HG02571 (cell line): ENCODE measurements at regions not wholly inside any gene's neighbourhood (a gene's known extent, or its start where the extent isn't known, plus 50 kb on each side); places are given as distances from the start of the nearest gene placed in this dataset.
"Not testable (repeated sequence)": the region's sequence is repeated elsewhere in the genome, so short reads cannot be mapped to it uniquely, and the experiment has no call there.

Experiments
- ATAC-seq: cut with Tn5 transposase; IDR thresholded peaks from one replicate; pipeline ENCODE4 v1.9.1; 2021; ENCODE audit warnings: mild to moderate bottlenecking, moderate library complexity; ENCODE audit not compliant: unreplicated experiment

DNA sequence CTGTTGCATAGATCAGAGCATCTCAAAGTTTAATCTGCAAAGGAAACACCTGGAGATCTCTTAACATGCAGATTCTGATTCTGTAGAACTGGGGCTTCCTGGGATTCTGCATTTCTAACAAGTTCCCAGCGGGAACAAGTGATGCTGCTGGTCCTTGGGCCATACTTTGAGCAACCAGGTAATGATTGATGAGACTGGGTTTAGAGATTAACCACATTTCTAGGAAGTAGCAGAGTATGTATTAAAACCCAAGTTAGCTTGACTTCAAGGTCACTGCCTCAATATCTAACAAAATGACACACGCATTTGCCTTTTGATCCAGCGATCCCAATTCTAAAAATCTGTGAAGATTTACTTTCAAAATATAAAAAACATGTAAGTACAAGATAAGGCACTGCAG, 83.0 kb upstream of the DTNBP1 start:
- ATAC-seq = no peak

DNA sequence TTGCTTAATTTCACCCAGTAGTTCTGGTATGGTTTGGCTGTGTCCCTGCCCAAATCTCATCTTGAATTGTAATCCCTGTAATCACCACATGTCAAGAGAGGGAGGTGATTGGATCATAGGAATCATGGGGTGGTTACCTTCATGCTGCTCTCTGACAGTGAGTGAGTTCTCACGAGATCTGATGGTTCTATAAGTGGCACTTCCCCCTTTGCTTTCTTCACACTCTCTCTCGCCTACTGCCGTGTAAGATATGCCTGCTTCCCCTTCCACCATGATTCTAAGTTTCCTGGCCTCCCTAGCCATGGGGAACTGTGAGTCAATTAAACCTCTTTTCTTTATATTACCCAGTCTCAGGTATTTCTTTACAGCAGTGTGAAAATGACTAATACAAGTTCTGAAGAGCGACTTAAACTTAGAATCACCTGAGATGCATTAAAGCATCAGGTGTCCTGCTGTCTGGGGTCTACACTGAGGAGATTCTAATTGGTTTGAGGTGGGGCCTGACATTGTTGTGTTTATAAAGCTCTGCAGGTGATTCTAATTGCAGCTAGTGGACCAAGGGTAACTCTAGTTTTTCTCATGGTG, 82.1 kb upstream of the DTNBP1 start:
- no peak for ATAC-seq

DNA sequence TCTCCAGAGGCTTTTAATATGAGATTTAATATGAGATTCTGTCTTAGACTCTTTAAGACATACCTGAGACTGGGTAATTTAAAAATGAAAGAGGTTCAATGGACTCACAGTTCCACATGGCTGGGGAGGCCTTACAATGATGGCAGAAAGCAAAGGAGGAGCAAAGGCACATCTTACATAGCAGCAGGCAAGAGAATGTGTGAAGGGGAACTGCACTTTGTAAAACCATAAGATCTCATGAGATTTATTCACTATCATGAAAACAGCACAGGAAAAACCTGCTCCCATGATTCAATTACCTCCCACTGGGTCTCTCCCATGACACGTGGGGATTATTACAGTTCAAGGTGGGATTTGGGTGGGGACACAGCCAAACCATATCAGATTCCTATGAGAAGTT, 79.2 kb upstream of the DTNBP1 start:
- ATAC-seq = not testable (repeated sequence)

DNA sequence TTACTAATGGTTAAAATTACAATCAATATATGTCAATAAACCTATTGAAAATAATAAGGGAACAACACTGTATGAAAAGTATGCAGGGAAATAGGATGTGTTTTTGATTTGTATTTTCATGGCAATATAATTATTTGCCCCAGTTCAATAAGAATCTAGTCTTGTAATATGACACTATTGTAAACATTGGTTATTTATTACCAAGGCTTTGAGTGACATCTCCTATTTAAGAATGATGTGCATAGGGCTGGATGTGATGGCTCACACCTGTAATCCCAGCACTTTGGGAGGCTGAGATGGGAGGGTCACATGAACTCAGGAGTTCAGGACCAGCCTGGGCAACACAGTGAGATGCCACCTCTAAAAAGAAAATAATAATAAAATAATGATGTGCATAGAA, 78.6 kb upstream of the DTNBP1 start:
- no peak for ATAC-seq

DNA sequence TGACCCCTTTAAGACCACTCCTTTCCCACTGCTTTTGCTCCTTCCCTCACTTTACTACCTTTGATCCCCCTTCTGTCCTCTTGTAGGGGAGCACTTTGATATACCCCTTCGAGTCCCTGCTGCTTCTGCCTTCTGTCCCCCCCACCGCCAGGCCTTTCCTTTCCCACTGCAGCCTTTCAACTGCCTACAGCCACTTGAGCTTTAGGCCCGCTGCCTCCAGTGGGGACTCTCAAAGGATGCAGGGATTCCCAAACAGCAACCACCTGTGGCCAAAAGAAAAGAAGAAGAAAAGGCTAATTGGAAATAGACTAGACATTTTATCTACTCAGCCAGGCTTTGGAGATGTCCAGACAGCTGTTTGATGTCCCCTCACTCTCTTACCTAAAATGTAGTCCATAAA, 77.0 kb upstream of the DTNBP1 start:
- ATAC-seq = no peak

DNA sequence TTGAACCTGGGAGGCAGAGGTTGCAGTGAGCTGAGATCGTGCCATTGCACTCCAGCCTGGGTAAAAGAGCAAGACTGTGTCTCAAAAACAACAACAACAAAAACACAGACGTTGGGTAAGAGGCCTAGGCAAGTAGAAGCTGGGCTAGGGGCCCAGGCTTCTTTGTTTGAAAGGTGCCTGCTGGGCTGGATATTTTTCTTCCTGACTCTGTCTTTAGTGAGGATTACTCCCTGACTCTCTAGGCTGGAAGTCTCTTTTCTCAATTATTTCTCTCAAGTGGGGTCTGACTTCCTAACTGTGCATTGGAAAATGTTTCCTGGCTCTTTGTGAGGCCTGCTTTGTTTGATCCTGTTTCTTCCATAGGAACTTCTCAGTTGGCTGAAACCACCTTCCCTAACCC, 76.5 kb upstream of the DTNBP1 start:
- no peak for ATAC-seq

DNA sequence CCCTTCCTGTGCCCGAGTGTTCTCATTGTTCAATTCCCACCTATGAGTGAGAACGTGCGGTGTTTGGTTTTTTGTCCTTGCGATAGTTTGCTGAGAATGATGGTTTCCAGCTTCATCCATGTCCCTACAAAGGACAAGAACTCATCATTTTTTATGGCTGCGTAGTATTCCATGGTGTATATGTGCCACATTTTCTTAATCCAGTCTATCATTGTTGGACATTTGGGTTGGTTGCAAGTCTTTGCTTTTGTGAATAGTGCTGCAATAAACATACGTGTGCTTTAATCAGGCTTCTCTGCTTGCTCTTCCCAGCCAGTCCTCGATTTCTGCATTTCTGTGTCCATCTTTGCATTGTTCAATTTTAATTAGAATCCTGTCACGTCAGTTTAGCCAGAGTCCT, 75.4 kb upstream of the DTNBP1 start:
- not testable (repeated sequence) for ATAC-seq

DNA sequence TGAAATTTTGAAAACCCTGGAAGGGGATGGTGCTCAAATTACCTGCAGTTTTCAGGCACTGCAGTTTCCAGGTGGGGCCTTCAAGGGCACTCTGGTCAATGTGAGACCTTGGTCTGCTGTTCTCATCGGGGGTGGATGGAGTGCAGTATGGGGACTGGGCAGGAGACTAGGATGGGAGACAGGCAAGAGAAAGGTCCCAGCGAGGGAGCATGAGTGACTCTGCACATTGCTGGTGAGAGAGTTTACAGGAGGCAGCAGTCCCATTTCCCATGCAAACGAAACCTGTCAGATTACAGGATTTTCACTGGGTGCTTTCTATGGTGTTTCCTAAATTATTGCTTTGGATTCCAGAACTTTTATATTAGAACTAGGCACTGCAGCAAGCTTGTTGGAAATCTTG, 73.5 kb upstream of the DTNBP1 start:
- ATAC-seq = no peak

DNA sequence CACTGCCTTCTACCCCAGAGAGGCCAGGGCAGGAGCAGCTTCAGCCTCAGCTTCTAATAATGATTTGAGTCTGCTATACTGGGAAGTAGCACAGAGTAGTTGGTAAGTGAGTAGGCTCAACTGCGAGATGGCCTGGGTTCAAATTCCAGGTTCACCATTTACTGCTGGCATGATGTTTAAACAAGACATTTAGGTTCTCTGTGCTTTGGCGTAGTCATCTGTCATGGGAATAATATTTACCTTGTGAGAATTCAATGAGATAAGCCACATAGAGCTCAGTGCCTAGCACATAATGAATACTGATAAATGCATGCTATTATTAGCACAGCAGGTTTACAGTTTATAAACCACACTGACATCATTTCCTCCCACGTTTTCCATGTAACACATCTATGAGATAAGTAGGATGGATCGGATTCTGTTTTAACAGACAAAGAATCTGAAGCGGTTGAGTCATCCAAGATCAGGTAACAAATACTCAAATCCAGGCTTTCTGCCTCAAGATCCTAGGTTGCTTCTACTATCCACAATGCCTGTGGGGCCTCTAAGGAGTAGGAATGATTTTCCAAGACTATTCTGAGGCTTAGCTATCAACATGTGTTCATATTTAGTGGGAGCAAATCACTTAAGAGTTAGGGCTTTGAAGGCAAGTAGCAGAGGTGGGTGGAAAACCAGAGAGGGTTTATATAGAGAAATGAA, 72.9 kb upstream of the DTNBP1 start:
- ATAC-seq = no peak

DNA sequence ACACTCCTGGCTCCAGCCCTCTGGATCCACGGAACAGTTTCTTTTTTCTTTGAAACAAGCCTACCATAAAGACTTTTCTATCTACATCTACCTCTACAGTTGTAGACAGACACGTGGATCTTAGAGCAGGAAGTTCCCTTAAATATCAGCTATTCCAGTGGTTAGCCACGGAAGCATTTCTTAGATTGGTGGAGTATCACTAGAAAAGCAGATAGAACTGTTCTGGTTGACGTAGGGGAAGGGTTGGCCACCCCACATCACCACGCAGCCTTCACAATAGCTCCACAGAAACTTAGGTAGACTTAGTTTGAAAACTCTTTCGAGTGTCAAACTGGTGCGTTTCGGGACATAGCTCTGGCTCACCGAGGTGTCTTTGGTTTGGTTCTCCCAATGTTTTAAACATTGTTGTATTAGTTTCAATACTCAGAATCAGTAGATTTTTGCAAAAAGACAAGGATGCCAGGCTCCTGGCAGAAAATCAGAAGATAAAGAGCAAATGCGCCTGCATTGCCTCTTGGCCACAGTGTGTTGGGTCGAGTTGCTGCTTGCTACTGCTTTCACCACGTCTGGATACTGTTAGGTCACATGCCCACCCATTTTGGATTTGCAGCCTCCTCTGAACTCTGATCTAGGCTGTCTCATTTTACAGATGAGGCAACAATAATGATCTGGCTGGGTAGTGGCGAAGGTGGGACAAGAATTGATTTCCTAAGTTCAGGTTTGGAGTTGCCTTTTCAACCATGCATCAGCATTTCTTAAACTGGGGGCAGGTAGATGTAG, 71.5 kb upstream of the DTNBP1 start:
- ATAC-seq = no peak

DNA sequence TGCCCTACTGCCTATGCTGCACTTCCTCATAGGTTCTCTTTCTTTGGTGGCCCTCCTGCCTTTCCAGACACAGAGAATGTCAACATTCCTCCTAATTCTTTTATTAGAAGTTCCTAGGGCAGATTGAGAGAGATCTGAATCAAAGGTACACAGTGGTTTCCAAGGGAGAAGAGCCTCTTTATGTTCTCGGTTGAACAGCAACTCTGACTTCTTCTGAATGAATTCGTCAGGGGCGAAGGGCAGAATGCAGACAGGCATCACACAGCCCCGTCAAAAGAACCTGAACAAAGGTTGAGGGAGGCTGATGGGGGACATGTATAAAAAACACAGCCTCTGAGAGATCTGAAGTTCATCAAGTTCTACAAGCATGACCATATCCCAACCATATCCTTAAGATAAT, 68.1 kb upstream of the DTNBP1 start:
- no peak for ATAC-seq

DNA sequence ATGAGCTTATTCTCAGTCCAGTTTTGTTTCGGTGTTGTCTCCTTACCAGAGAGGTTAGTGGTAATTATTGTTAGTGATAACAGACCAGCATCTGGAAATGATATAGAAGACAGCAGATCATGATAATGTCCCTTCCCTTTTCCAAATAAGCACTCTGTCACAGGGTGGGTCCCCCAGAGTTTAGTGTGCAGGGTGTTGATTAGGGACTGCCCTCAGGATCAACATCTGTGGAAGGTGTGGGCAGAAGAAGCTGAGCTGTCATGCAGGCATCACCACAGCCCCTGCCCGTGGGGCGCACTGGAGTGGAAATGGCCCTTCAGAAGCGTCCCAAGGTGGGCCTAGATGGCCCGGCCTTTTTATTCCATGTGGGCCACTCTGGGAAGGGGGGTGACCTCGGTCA, 67.6 kb upstream of the DTNBP1 start:
- no peak for ATAC-seq

DNA sequence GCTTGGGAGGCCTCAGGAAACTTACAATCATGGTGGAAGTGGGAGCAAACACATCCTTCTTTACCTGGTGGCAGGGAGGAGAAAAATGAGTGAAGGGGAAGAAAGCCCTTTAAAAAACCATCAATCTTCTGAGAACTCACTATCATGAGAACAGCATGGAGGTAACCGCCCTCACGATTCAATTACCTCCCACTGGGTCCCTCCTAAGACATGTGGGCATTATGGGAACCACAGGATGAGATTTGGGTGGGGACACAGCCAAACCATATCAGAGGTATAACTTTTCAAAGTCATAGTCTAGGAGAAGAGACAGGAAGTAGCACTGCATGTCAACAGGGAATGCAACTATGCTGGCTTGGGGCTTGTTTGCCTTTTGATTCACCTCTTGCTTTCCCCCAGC, 59.9 kb upstream of the DTNBP1 start:
- no peak for ATAC-seq

DNA sequence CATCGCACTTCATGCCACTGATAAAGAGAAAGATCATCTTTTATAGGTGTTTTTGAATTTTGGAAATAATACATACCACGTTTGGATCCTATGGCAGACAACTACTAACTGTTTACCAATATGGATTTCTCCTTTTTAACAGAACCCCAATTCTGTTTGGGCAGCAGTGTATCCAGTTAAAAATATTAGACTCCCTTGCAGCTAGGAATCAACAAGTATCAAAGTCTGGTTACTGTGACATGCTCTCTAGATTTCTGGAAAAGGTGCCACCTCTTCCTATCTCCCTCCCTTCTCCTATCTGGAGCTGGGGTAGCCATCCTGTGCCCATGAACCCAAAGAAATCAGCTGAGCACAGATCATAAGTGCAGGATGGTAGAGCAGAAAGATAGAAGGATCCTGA, 54.1 kb upstream of the DTNBP1 start:
- no peak for ATAC-seq

DNA sequence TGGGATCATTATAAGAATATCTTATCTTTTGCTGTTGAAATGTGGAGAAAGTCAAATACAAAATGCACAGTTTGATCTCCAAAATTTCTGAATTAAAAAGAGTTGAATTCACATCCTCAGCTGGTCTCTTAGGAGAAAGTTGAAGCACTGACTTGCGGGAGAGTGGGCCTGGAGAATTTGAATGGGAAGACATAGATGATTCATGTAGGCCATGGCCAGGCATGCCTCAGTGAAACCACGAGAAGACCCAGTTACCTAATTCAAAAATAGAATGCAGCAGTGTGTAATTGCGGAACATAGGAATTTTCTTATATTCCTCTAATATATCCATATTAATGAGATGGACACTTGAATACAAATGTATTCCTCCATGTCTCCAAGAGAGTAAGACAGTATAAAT, 53.0 kb upstream of the DTNBP1 start:
- ATAC-seq = no peak

DNA sequence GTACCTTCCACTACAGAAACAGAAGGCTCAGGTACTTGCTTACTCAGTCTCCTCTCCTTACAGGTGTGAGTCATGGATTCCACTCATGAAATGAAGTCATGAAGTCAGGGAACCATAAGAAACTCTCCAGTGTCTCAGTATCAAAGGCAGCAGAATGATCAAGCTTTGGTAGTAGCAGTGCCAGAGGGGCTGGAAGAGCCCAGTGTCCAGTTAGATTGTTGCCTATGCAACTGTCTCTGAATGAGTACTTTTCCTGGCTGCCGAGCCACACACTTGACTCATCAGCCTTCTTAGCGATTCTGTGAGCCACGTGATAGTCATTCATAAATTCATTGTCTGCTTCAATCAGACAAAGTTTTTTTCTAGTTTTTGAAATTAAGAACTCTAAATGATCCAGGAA, 52.2 kb upstream of the DTNBP1 start:
- no peak for ATAC-seq

DNA sequence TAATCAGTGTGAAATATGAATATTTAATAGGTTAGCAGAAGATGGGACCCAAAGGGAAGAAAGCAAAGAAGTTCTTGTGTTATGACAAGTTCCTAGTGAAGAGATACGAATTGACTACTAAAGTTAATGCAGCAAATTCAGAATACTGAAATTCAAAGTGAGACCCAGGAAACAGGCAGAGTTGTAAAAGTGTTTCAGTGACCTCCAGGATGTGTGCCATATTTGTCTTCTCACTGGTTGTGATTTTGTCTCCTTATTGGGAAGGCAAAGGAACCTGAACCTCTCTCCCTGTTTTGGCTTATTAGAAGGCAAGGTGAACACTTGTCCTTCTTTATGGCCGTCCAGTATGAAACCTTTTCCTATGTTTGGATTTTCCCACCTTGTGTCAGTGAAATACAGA, 51.8 kb upstream of the DTNBP1 start:
- no peak for ATAC-seq

DNA sequence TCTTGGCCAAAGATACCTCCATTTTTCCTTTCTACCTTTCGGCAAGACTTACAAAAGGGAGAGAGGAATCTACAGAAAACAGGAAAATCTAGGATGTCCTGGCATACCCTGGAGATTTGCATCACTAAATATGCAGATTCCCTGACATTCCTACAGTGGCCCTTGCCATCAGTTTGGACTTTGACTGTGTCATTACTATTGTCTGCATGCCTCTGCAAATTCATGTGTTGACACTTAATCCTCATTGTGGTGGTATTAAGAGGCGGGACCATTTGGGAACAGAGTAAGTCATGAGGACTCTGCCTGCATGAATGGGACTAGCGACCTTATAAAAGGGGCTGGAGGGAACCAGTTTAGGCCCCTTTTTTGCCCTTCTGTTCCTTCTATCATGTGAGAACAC, 50.5 kb upstream of the DTNBP1 start:
- ATAC-seq = no peak

DNA sequence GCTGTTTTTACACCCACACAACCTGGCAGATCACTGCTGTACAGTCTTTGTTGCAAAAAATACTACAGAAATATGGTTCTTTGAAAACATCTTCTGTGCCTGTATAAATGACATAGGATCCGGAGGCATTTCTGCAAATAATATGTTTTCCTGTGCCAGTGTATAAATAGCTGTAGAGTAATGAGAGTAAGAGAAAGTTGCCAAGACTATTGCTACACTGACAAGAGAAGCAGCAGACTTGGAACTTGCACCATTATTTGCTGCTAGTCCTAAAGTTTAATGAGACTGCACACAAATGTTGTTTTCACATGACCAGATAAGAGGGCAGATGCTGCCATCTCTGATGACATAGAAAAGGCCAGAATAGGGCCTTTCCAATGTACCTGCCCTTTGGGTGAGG, 50.0 kb upstream of the DTNBP1 start:
- ATAC-seq = no peak
